NCI-H524 treated with DMSO at 0.1 percent for 48 hours (cell line): ENCODE measurements at regions not wholly inside any gene's neighbourhood (a gene's known extent, or its start where the extent isn't known, plus 50 kb on each side); places are given as distances from the start of the nearest gene placed in this dataset.
"Not testable (repeated sequence)": the region's sequence is repeated elsewhere in the genome, so short reads cannot be mapped to it uniquely, and the experiment has no call there.

Experiments used
- DNase-seq: peaks from one replicate; lab custom pipeline; 2025; lab: John Stamatoyannopoulos, UW

DNA sequence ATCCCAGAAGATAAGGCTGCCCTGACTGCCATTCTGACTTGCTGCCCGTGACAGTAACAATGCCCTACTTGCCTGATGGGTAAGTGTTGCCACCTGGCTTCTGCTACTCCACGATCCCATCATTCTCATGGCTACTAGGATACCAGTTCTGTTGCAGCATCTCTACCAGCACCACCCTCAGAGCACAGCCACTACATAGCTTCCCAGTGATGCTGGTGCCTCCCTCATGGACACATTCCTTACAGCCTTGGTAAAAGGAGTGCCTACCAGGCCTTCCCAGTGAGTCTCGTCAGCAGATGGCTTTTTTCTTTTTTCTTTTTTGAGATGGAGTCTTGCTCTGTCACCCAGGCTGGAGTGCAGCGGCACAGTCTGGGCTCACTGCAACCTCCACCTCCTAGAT is 84.4 kb upstream of the CMKLR1 start:
- DNase-seq, result no peak

DNA sequence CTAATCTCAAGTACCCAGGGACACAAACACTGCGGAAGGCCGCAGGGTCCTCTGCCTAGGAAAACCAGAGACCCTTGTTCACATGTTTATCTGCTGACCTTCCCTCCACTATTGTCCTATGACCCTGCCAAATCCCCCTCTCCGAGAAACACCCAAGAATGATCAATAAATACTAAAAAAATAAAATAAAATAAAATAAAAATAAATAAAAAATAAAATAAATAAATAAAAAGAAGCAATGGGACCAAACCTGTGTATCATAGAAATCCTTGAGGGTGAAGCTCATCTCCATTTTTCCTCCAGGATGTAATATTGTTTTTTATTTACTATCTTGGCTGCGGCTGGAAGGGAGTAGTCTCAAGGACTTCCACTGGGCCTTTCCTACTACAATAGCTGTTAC is 82.0 kb upstream of the CMKLR1 start:
- not testable (repeated sequence) for DNase-seq

DNA sequence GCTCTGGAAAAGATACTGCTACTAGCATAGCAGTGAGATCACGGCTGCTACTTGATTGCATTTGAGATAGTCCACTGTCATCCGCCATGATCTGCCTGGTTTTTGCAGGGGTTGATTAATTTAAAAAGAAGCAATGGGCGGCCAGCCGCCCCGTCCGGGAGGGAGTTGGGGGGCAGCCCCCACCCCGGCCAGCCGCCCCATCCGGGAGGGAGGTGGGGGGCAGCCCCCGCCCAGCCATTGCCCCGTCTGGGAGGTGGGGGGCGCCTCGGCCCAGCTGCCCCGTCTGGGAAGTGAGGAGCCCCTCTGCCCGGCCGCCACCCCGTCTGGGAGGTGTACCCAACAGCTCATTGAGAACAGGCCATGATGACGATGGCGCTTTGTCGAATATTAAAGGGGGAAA is 81.3 kb upstream of the CMKLR1 start:
- DNase-seq, result not testable (repeated sequence)

DNA sequence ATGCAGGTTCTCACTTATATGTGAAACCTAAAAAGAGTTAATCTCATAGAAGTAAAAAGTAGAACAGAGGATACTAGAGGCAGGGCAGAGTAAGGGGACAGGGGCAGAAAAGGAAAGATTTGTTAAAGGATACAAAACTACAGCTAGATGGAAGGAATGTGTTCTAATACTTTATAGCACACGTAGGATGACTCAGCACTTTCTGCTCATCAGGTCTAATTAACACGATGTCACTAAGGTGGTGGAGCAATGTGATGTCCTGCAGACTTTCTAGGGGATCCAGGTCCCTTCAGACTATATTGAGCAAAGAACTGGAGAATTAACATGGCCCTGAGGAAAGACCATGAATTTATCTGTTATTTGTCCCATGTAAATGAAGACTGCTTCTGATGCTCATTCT is 80.8 kb upstream of the CMKLR1 start:
- no peak for DNase-seq

DNA sequence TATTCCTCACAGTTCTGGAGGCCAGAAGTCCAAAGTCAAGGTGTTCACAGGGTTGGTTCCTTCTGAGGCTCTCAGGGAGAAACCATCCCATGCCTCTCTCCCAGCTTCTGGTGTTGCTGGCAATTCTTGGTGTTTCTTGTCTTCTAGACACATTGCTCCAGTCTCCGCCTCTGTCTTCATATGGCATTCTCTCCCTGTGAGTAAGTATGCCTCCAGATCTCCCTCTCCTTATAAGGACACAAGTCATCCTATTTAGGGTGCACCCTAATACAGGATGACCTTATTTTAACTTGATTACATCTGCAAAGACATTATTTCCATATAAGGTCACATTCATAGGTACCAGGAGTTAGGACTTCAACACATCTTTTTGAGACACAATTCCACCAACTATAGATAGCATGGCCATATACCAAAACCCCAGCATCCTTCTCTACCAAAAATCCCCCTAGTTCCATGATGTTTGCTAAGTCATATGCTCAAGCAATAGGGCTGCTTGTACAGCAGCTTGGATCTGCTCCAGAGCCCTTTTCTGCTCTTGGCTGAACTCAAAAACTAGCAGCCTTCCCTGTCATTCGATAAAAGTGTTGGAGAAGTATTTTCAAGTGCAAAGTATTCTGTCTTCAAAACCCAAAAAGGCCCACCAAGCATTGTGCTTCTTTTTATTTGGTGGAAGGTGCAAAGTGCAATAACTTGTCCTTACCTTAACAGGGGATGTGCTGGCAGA is 79.2 kb upstream of the CMKLR1 start:
- DNase-seq, result no peak

DNA sequence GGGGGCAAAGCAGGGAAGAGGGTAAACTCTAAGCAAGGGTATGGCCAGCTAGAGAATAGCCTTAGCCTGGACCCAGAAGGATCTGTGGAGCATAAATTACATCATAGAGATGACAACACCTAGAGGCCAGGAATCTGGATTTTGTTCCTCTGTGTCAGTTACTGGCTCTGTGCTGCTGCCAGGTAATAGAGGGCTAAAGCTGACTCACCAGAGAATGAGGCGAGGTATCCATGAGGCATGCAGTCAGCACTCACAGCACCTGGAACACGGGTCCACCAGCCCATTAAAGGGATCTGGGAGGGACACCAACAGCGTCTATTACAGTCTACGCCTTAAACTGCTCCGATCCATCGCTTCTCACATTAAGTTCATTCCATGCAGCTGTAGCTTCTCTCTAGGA is 74.9 kb upstream of the CMKLR1 start:
- DNase-seq, result no peak

DNA sequence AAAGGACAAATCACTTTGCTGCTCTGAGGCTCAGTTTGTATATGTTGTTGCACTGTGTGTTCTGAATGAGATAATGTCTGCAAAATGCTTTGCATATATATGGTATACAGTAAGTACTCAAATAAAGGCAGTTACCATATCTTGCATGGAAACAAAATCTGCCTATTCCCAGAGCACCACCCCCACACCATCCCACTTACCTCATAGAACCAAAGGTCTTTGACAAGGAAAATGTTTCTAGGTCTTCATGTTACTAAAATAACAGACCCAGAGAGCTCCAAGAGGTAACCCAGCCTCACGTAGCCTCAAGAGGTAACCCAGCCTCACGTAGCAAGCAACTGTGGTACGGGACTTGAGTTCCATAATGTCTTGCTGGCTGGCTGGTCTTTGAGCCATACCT is 71.6 kb upstream of the CMKLR1 start:
- DNase-seq, result no peak

DNA sequence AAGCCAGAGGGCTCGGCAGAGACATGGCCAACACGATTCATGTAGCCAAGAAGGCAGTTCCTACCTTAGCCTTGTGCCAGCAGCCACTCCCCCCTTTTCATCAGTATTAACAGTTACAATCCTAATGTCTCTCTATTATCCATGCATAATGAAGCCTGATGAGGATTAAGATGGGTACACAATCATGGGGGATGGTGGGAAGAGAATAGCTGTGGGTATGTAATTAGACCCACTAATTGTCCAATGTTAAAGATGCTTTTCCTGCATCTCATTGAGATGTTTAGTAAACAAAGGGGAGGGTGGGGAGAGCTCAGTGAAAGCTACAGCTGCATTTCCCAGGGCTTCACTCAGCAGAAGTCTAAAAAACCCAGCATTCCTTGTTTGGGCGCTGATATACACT is 70.4 kb upstream of the CMKLR1 start:
- DNase-seq, result no peak

DNA sequence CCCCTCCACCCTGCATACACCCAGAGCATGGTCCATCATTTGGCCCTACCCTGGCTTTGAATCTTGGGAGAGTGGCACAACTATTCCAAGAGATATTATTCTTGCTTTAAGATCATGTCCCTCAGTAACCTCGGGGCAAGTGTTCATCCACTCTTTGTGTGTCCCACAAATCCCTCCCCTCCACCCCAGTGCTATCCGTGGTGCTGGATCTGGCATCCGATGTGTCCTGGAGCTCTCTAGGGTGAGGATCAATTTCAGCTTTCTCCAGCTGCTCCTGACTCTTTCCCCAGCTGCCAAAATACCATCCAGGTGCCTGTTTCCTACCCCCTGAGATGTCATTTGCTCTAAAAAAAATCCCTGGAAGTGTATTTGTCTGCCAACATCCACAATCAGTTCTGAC is 64.8 kb upstream of the CMKLR1 start:
- DNase-seq, result no peak

DNA sequence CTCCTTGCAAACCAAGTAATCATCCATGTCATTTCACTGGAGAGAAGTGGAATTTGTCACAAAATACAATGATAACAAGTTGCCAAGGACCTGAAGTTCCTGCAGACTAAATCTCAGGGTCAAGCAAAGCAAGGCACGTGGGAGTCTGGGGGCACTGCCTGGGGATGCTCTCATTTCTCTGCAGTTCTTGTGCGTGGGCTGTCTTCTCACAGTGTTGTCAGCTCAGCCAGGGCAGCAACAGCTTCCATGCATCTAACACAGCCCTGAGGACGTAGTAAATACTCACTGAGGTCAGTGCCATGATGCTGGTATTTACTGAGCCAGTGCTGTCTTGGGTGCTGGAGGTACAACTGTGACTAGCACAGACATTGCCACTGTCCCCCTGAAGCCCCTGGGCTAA is 62.9 kb upstream of the CMKLR1 start:
- no peak for DNase-seq

DNA sequence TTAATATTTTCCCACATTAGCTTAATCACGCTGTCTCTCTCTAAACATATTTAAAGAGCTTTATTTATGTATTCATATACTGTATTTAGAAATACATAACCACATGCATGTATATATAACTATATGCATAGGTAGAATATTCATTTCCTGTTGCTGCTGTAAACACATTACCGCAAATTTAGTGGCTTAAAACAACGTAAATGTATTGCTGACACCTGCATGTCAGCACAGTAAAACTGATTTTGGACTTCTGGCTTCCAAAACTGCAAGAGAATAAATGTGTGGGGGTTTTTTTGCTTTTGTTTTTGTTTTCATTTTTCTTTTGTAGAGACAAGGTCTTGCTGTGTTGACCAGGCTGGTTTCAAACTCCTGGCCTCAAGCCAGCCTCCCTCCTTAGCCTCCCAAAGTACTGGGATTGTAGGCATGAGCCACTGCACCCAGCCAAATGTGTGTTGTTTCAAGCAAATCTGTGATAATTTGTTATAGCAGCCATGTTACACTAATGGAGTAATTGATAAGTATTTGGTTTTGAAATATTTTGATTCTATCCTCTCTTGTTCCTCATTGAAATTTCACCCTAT is 61.9 kb upstream of the CMKLR1 start:
- no peak for DNase-seq

DNA sequence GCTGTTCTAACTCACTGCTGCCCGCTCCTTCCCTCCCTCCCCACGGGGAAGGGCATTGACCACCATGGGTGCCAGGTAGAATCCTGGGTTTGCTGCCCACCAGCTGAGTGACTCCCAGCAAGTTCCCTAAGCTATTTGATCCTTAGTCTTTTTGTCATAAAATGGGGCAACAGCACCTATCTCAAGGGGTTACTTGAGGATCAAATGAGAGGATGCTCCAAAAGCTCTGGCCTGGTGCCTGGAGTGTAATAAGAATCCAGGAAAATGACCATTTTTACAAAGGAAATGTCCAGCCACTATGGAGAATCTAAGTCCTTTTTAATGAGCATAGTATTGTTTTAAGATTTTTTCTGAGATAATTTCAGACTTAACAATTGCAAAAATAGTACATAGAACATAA is 61.4 kb upstream of the CMKLR1 start:
- no peak for DNase-seq

DNA sequence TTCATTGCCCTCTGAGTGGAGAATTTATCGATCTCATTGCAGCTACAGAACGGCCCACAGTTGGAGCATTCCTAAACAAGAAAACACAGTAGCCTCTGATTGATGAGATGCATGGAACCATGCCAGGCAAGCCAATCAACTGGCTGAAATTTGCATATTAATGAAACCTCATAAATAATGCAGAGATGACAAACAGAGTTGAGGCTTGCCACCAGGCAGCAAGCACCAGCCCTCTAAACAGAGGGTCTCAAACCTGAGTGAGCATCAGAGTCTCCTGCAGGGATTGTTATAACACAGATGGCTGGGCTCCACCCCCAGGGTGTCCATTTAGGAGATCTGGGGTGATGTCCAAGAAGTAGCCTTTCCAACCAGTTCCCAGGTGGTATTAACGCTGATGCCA is 60.9 kb upstream of the CMKLR1 start:
- no peak for DNase-seq

DNA sequence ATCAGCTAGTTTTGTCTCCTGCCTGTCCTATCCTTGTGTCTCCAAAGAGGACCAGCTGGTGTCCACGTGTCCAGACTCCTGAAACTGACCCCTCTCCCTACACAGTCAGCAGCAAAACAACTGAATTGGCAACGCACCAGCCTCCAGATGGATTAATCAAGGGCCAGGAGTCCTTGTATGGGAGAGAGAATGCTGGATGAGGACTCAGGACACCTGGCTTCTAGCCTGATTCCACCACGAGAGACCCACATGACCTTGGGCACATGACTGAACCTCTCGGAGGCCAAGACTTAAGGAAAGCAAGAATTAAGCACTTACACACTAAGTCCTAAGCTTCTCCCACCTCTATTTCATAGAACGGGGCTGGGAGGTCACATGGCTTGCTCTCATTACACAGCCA is 60.4 kb upstream of the CMKLR1 start:
- peak; percentile 73 for DNase-seq

DNA sequence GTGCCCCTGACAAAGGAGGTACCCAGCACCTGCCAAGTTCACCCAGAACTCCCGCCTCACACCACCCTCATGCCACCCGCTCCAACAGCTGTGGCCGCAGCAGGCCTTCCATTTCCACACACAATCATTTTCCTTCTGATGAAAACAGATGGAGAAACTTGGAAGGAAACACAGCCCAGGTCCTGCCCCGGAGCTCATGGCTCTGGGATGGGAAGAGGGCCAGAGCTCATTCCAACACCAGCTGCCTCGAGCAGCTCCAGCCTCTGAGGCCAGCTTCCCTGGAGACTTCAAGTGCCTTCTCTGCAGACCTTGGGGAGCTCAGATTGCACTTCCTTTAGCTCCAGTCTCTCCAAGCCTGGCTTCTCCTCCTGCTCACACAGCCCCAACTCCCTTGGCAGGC is 55.1 kb upstream of the CMKLR1 start:
- DNase-seq, result peak; percentile 93

DNA sequence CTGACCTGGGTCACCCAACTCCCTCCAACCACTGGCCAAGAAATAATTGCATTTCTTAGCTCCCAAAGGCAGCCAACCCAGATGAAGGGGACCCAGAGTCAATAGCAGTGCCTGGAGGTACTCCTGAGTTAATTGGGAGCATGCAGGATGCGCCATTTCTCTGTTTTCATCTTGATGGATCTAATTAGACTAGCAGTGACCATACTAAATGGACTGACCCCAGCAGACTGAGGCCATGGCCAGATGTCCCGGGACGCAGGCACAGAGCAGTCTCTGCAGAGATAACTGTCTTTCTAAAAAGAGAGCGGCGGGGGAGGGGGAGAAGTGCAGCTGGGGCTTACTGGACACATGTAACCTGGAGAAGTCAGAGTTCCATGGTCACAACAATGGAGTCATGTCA is 53.2 kb upstream of the CMKLR1 start:
- DNase-seq, result no peak

DNA sequence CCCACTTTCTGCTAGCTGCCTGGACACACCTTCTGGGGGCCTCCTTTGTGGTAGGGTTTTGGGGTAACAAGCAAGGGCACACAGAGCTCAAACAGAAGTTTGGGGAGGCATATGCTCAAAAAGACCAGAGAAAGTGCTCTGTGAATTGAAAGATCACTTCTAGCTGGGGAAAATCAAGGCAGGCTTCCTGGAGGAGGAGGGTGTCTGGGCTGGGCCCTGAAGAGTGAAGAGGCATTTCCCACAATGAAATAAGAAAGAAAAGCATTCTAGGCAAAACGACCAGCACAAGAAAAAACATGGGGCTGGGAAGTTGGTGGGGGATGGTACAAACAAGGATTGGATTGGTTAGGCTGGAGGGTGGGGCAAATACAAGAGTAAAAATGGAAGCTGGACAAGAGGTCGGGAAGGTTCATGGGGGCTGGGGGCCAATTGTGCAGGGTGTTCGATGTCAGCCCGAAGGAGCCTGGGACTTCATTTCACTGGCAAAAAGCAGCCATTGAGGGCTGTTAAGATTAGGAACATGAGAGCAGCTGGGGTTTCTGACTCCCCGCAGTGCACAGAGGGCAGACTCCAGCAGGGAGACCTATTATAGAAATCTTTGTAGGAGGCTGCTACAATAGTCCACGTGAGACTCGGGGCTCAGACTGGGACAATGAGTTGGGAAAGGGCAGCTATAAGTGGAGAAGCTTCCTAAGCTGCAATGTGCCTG is 51.5 kb upstream of the CMKLR1 start:
- DNase-seq, result peak; percentile 83

DNA sequence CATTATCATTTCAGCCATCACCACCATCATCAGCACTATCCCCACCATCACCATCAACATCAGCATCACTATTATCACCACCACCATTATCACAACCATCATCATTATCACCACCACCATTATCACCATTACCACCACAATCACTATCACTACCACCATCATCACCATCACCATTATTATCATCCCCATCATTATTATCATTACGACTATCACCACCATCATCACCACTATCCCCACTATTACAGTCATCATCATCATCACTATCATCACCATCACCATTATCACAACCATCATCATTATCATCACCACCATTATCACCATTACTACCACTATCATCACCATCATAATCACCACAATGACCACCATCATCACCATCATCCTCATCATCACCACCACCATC is 50.4 kb upstream of the CMKLR1 start:
- DNase-seq, result no peak
